H1 (cell line): ENCODE measurements at regions not wholly inside any gene's neighbourhood (a gene's known extent, or its start where the extent isn't known, plus 50 kb on each side); places are given as distances from the start of the nearest gene placed in this dataset.

ENCODE experiments used
- CTCF ChIA-PET: fragments of 300-600 bp; sonication (Branson Sonifier 250); formaldehyde crosslinking; loops from one replicate; lab custom pipeline; 2021; ENCODE audit not compliant: partially characterized antibody; lab: Charles Lee
- POLR2A ChIA-PET: fragments of 300-600 bp; sonication (Branson Sonifier 250); formaldehyde crosslinking; loops from one replicate; lab custom pipeline; 2021; ENCODE audit warnings: inconsistent platforms; ENCODE audit not compliant: partially characterized antibody; lab: Charles Lee
- DNase-seq, 2 experiments: peaks; one replicate each; pipeline versions ENCODE4 v3.0.0 to v3.0.0-alpha.2; 2010 to 2022; ENCODE audit warnings: low spot score in 2 of 2, low read depth in 1 of 2, mixed read lengths in 1 of 2
- FAIRE-seq: peaks from 2 replicates; lab custom pipeline; 2011; peaks lifted over from hg19 to GRCh38; lab: Jason Lieb, UNC
- H2AFZ ChIP-seq: 2 replicates; pipeline ENCODE4 v1.8.1; 2012; ENCODE audit warnings: low read length, inconsistent platforms
- H2AK5ac ChIP-seq: 2 replicates; pipeline ENCODE4 v1.6.1; 2013; ENCODE audit warnings: low read depth, low read length
- H2BK120ac ChIP-seq: replicated peaks from 2 replicates; pipeline ENCODE3; 2013; ENCODE audit warnings: low read depth, low read length, inconsistent platforms
- H2BK12ac ChIP-seq: 2 replicates; pipeline ENCODE4 v1.6.1; 2013; ENCODE audit warnings: low read depth, low read length
- H2BK15ac ChIP-seq: 2 replicates; pipeline ENCODE4 v1.6.1; 2013; ENCODE audit warnings: low read length
- H2BK20ac ChIP-seq: 2 replicates; pipeline ENCODE4 v1.6.1; 2013; ENCODE audit warnings: low read length
- H2BK5ac ChIP-seq: 2 replicates; pipeline ENCODE4 v1.6.1; 2013; ENCODE audit warnings: low read depth, low read length
- H3K14ac ChIP-seq: 2 replicates; pipeline ENCODE4 v1.6.1; 2013; ENCODE audit warnings: inconsistent platforms; ENCODE audit not compliant: insufficient read length
- H3K18ac ChIP-seq: 2 replicates; pipeline ENCODE4 v1.6.1; 2013; ENCODE audit warnings: low read length; ENCODE audit errors: extremely low read depth
- H3K23ac ChIP-seq: 2 replicates; pipeline ENCODE4 v1.6.1; 2013; ENCODE audit warnings: inconsistent platforms; ENCODE audit not compliant: insufficient read length
- H3K23me2 ChIP-seq: 2 replicates; pipeline ENCODE4 v1.6.1; 2013; ENCODE audit warnings: low read depth, low read length
- H3K27ac ChIP-seq: 2 replicates; pipeline ENCODE4 v1.6.1; 2011; ENCODE audit warnings: low read depth, low read length, inconsistent platforms
- H3K27me3 ChIP-seq, 4 experiments: replicated peaks in 1 of 4; 1 replicate in 1 of 4; 2 replicates in 3 of 4; pipeline versions ENCODE4 v1.6.1 to v1.8.1; 2011 to 2013; ENCODE audit warnings: low read length in 3 of 4, mild to moderate bottlenecking in 3 of 4, inconsistent platforms in 2 of 4, mixed read lengths in 2 of 4, moderate library complexity in 1 of 4; ENCODE audit not compliant: control insufficient read depth in 3 of 4, insufficient read depth in 3 of 4; ENCODE audit errors: extremely low read depth in 1 of 4
- H3K36me3 ChIP-seq, 4 experiments: 2 replicates each; pipeline versions ENCODE4 v1.6.1 to v1.8.1; 2011 to 2013; ENCODE audit warnings: mild to moderate bottlenecking in 4 of 4, low read length in 3 of 4, moderate library complexity in 2 of 4, control low read depth in 1 of 4, inconsistent platforms in 1 of 4; ENCODE audit not compliant: insufficient read depth in 4 of 4, control insufficient read depth in 2 of 4
- H3K4ac ChIP-seq: replicated peaks from 2 replicates; pipeline ENCODE3; 2013; ENCODE audit warnings: low read length, low read depth, mixed read lengths, inconsistent platforms; ENCODE audit not compliant: insufficient read length
- H3K4me1 ChIP-seq, 4 experiments: replicated peaks in 1 of 4; 1 replicate in 1 of 4; 2 replicates in 3 of 4; pipeline versions ENCODE4 v1.6.1 to v1.8.1; 2011 to 2013; ENCODE audit warnings: low read length in 3 of 4, inconsistent platforms in 2 of 4, mixed read lengths in 1 of 4; ENCODE audit not compliant: insufficient read depth in 4 of 4, control insufficient read depth in 3 of 4
- H3K4me2 ChIP-seq, 2 experiments: 2 replicates each; pipeline versions ENCODE4 v1.6.1 to v1.8.1; 2011 to 2013; ENCODE audit warnings: low read depth in 2 of 2, low read length in 2 of 2, control low read depth in 1 of 2, inconsistent platforms in 1 of 2, mild to moderate bottlenecking in 1 of 2; ENCODE audit not compliant: insufficient read depth in 1 of 2
- H3K4me3 ChIP-seq, 4 experiments: fragments of 200-600, 300-600 bp in 1 of 4; sonication (generic), shearing (Covaris generic), sonication (Bioruptor Twin) in 1 of 4; 2 replicates each; pipeline versions ENCODE4 v1.5.1 to v1.8.1; 2011 to 2016; ENCODE audit warnings: low read length in 4 of 4, low read depth in 3 of 4, control low read depth in 2 of 4, inconsistent platforms in 2 of 4, mild to moderate bottlenecking in 2 of 4, mixed read lengths in 1 of 4, moderate library complexity in 1 of 4; ENCODE audit not compliant: insufficient read depth in 2 of 4; ENCODE audit errors: extremely low read depth in 1 of 4
- H3K56ac ChIP-seq: replicated peaks from 2 replicates; pipeline ENCODE3; 2013; ENCODE audit warnings: low read depth, mild to moderate bottlenecking, mixed read lengths, low read length, inconsistent platforms; ENCODE audit not compliant: insufficient read length
- H3K79me1 ChIP-seq: 2 replicates; pipeline ENCODE4 v1.6.1; 2013; ENCODE audit warnings: low read depth, low read length, control low read depth
- H3K79me2 ChIP-seq, 2 experiments: 2 replicates each; pipeline versions ENCODE4 v1.6.1 to v1.8.1; 2012 to 2013; ENCODE audit warnings: low read length in 2 of 2, mild to moderate bottlenecking in 2 of 2, inconsistent platforms in 1 of 2; ENCODE audit not compliant: insufficient read depth in 2 of 2, control insufficient read depth in 1 of 2
- H3K9ac ChIP-seq, 4 experiments: replicated peaks in 1 of 4; 1 replicate in 1 of 4; 2 replicates in 3 of 4; pipeline versions ENCODE4 v1.6.1 to v1.8.1; 2011 to 2013; ENCODE audit warnings: low read depth in 3 of 4, low read length in 3 of 4, control low read depth in 2 of 4, mild to moderate bottlenecking in 2 of 4, moderate library complexity in 2 of 4, inconsistent platforms in 1 of 4; ENCODE audit errors: extremely low read depth in 1 of 4
- H3K9me3 ChIP-seq, 2 experiments: 2 replicates each; pipeline versions ENCODE4 v1.6.1 to v1.8.1; 2012 to 2013; ENCODE audit warnings: mild to moderate bottlenecking in 2 of 2, moderate library complexity in 2 of 2, control low read depth in 1 of 2, inconsistent platforms in 1 of 2, low read depth in 1 of 2, low read length in 1 of 2, mixed read lengths in 1 of 2; ENCODE audit not compliant: insufficient read depth in 2 of 2
- H4K20me1 ChIP-seq, 2 experiments: replicated peaks in 1 of 2; 2 replicates each; pipeline versions ENCODE3 to v1.8.1; 2011 to 2013; ENCODE audit warnings: inconsistent platforms in 2 of 2, low read length in 2 of 2, mild to moderate bottlenecking in 1 of 2; ENCODE audit not compliant: insufficient read depth in 2 of 2, control insufficient read depth in 1 of 2
- H4K5ac ChIP-seq: 2 replicates; pipeline ENCODE4 v1.6.1; 2013; ENCODE audit warnings: low read length, low read depth, mixed read lengths, inconsistent platforms; ENCODE audit not compliant: insufficient read length
- H4K8ac ChIP-seq: 2 replicates; pipeline ENCODE4 v1.8.0; 2013; ENCODE audit warnings: mild to moderate bottlenecking, moderate library complexity, low read length, inconsistent platforms; ENCODE audit not compliant: insufficient read depth; ENCODE audit errors: extremely low read depth
- H4K91ac ChIP-seq: replicated peaks from 2 replicates; pipeline ENCODE3; 2013; ENCODE audit warnings: low read length, mixed read lengths, inconsistent platforms; ENCODE audit not compliant: insufficient read length
- ASH2L ChIP-seq: fragments of 200-600, 300-600 bp; sonication (generic); IDR thresholded peaks from one replicate; pipeline ENCODE4 v1.7.1; 2017; ENCODE audit warnings: low read length
- BACH1 ChIP-seq: IDR thresholded peaks from 2 replicates; pipeline ENCODE4 v1.6.1; 2012; ENCODE audit warnings: low read length, improper control_type of control experiment
- CEBPB ChIP-seq: IDR thresholded peaks from 2 replicates; pipeline ENCODE4 v1.6.1; 2012; ENCODE audit warnings: low read depth, low read length
- CTBP2 ChIP-seq: IDR thresholded peaks from 2 replicates; pipeline ENCODE4 v1.7.0; 2011; ENCODE audit warnings: borderline replicate concordance, mild to moderate bottlenecking, moderate library complexity, mixed read lengths, low read length; ENCODE audit not compliant: insufficient read depth, insufficient read length
- EP300 ChIP-seq, 2 experiments: IDR thresholded peaks; 1 replicate in 1 of 2; 2 replicates in 1 of 2; pipeline ENCODE4 v1.6.1; 2011 to 2012; ENCODE audit warnings: low read depth in 2 of 2, low read length in 2 of 2, mild to moderate bottlenecking in 2 of 2, borderline replicate concordance in 1 of 2, inconsistent platforms in 1 of 2, moderate library complexity in 1 of 2
- FOSL1 ChIP-seq: IDR thresholded peaks from 2 replicates; pipeline ENCODE4 v1.6.1; 2011; ENCODE audit warnings: mild to moderate bottlenecking, low read depth, low read length, moderate library complexity; ENCODE audit not compliant: insufficient read depth
- GTF2F1 ChIP-seq: IDR thresholded peaks from 2 replicates; pipeline ENCODE4 v1.6.1; 2012; ENCODE audit warnings: low read depth, low read length, improper control_type of control experiment, borderline replicate concordance
- JUN ChIP-seq: IDR thresholded peaks from 2 replicates; pipeline ENCODE4 v1.6.1; 2011; ENCODE audit warnings: low read depth, mild to moderate bottlenecking, improper control_type of control experiment, low read length
- JUND ChIP-seq: IDR thresholded peaks from 2 replicates; pipeline ENCODE4 v1.6.1; 2011; ENCODE audit warnings: mild to moderate bottlenecking, improper control_type of control experiment, low read length
- PHF8 ChIP-seq: fragments of 200-600 bp; sonication (generic); conservative IDR thresholded peaks from 2 replicates; pipeline ENCODE4 v1.7.1; 2012; ENCODE audit warnings: low read depth, mild to moderate bottlenecking, inconsistent platforms, low read length, moderate library complexity
- RAD21 ChIP-seq, 2 experiments: IDR thresholded peaks in 1 of 2; conservative IDR thresholded peaks in 1 of 2; 2 replicates each; pipeline ENCODE4 v1.6.1; 2011; ENCODE audit warnings: low read depth in 2 of 2, low read length in 2 of 2, improper control_type of control experiment in 1 of 2, inconsistent platforms in 1 of 2, mild to moderate bottlenecking in 1 of 2, moderate library complexity in 1 of 2
- RNF2 ChIP-seq: fragments of 200-900, 300-1000 bp; sonication (generic); IDR thresholded peaks from 2 replicates; pipeline ENCODE4 v1.7.1; 2016; ENCODE audit warnings: borderline replicate concordance, low read depth, mild to moderate bottlenecking, antibody characterized with exemption, low read length; ENCODE audit not compliant: poor library complexity, severe bottlenecking; ENCODE audit errors: missing control alignments
- SP2 ChIP-seq: IDR thresholded peaks from 2 replicates; pipeline ENCODE4 v1.6.1; 2012; ENCODE audit warnings: mild to moderate bottlenecking, low read length, inconsistent platforms
- YY1 ChIP-seq: IDR thresholded peaks from 2 replicates; pipeline ENCODE4 v1.6.1; 2011; ENCODE audit warnings: low read depth, mild to moderate bottlenecking, low read length
- WGBS, 2 experiments: shearing (Covaris generic) in 1 of 2; methylation state at CpG; one replicate each; pipeline versions ENCODE4 v1.1.6 to v1.1.7; 2013 to 2015; ENCODE audit warnings: low lambda C conversion rate in 2 of 2, mixed read lengths in 2 of 2, inconsistent platforms in 1 of 2, low coverage in 1 of 2, missing lambda C conversion rate in 1 of 2; ENCODE audit not compliant: insufficient replicate concordance in 2 of 2, insufficient coverage in 1 of 2, insufficient read length in 1 of 2; ENCODE audit errors: extremely low coverage in 1 of 2, missing lambda C conversion rate in 1 of 2; 5-methylcytosine and 5-hydroxymethylcytosine counted together

- DNase-seq: no peak
- no peaks in the 10 kb centered on the region for H3K9me3 ChIP-seq
- no peak overlapping the region for H3K4me2 ChIP-seq
- H3K9ac ChIP-seq: no peak overlapping the region
- H3K27me3 ChIP-seq: no peaks in the 10 kb centered on the region
- no peak overlapping the region for H2AK5ac ChIP-seq
- H2BK15ac ChIP-seq: no peak overlapping the region
- H2BK120ac ChIP-seq: no peak overlapping the region
- H3K23me2 ChIP-seq: no peaks in the 10 kb centered on the region
- no peaks in the 10 kb centered on the region for H3K4me1 ChIP-seq
- no peaks in the 10 kb centered on the region for H3K36me3 ChIP-seq
- H2BK5ac ChIP-seq: no peak overlapping the region
- no peak overlapping the region for H3K23ac ChIP-seq
- H4K91ac ChIP-seq: no peak overlapping the region
- ChIA-PET CTCF (interaction anchor here (1.4 kb wide), 1 partner anchor 16 kb away, joined by 5 read pairs; no protein-coding TSS in a partner anchor), POLR2A (no interaction called here)
- 96% methylated on average over 1 of the region's 1 CpG; no CpG with 5 or more reads in 1 of the 2 experiments for WGBS, 2 experiments
- H3K14ac ChIP-seq: no peak overlapping the region
- no peak overlapping the region for H2AFZ ChIP-seq
- no peak for FAIRE-seq
- no peak overlapping the region for H3K18ac ChIP-seq
- no peaks in the 10 kb centered on the region for H3K79me2 ChIP-seq
- no peaks in the 10 kb centered on the region for H4K20me1 ChIP-seq
- H2BK20ac ChIP-seq: no peak overlapping the region
- H4K8ac ChIP-seq: no peak overlapping the region
- no peak overlapping the region for H3K27ac ChIP-seq
- no peaks in the 10 kb centered on the region for H3K79me1 ChIP-seq
- no peak overlapping the region for H3K4me3 ChIP-seq
- H2BK12ac ChIP-seq: no peak overlapping the region
- no peak overlapping the region for H3K4ac ChIP-seq
- no peak overlapping the region for H3K56ac ChIP-seq
- no peak overlapping the region for H4K5ac ChIP-seq
- TF ChIP-seq SP2: no peak
- TF ChIP-seq BACH1: no peak
- no peak for TF ChIP-seq EP300 (IDR thresholded peaks at IDR 0.05; ENCODE audit: borderline replicate concordance in 1 of 2, low read depth in 2 of 2, low read length in 2 of 2)
- no peak for TF ChIP-seq CEBPB
- no peak for TF ChIP-seq CTBP2
- TF ChIP-seq GTF2F1: no peak
- TF ChIP-seq JUN: no peak
- no peak for TF ChIP-seq RAD21 (IDR thresholded peaks at IDR 0.05 in 1 of 2, conservative IDR thresholded peaks at IDR 0.05 in 1 of 2; ENCODE audit: low read depth in 2 of 2, low read length in 2 of 2)
- TF ChIP-seq RNF2: no peak
- TF ChIP-seq PHF8: no peak
- TF ChIP-seq FOSL1: no peak
- TF ChIP-seq YY1: no peak
- TF ChIP-seq ASH2L: no peak
- TF ChIP-seq JUND: no peak
Measured at GRCh38 chr2:19122220-19122619, 236.2 kb downstream of the OSR1 start.
